Cardiac septum (tissue), 1 donor: ENCODE measurements at regions not wholly inside any gene's neighbourhood (a gene's known extent, or its start where the extent isn't known, plus 50 kb on each side); places are given as distances from the start of the nearest gene placed in this dataset.

ENCODE experiments used
- DNase-seq: peaks from one replicate; pipeline ENCODE4 v3.0.0-alpha.2; 2020; ENCODE audit warnings: low spot score
- intact Hi-C: fragments of 100-400 bp; cut with DNase I; formaldehyde crosslinking; loops from one replicate; pipeline ENCODE4 v1.14.0; 2022
- donor health status: DM: no; HTN: no; CAD: no.

DNA sequence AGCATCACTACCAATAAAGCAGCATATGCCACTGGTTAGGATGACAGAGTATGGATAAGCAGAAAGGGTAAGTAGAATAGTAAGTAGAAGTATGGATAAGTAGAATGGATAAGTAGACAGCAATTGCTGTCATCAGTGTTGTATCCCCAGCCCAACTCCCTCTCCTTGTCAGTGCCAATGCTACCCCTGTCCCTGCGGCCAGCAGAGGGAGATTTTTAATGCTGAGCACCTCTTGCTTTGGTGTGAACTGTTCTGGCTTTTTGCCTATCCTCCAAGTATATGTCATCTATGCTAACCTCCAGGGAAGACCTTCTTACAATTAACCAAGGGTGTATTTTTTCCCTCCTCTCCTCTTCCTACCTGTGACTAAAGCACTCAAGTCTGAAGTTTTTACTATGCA is 136.7 kb upstream of the SPHKAP start:
- no peak for DNase-seq
- intact Hi-C loops: loop anchor here (2.0 to 5.0 kb wide), 2 partner anchors 137 to 334 kb away; partner anchors contain the start of gene SPHKAP

DNA sequence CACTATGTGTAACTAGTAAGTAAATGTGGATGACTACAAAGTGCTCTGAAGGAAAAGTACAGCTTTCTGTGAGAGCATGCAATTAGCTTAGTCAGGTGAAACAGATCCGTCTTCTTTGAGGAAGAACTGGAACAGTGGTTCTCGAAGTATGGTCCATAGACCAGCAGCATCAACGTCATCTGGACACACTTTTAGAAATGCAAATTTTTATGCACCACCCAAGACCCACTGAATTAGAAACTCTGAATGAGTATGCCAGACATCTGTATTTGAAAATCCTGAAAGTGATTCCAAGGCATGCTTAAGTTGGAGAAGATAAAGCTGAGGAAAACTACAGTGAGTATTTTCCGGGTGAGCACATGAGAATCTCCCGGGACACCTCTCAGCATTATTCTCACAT is 130.7 kb upstream of the SPHKAP start:
- intact Hi-C loops: no loop called here
- no peak for DNase-seq

DNA sequence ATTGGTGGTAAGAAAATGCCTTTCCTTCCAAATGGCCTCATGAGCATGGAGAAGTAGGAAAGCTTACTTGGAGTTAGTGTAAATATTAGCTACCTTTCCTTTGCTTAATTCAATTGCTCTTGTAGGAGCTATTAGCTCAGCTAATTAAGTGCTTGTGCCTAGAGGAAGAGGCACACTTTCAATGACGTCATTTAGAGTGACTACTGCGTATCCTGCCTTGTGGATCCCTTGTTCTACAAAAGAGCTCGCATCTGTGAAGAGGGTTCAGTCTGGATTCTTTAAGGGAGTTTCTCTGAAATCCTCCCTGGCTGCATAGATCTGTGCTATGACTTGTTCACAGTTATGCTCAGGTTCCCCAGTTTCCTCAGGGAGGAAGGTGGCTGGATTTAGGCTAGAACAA is 122.5 kb upstream of the SPHKAP start:
- DNase-seq: no peak
- intact Hi-C loops: no loop called here

DNA sequence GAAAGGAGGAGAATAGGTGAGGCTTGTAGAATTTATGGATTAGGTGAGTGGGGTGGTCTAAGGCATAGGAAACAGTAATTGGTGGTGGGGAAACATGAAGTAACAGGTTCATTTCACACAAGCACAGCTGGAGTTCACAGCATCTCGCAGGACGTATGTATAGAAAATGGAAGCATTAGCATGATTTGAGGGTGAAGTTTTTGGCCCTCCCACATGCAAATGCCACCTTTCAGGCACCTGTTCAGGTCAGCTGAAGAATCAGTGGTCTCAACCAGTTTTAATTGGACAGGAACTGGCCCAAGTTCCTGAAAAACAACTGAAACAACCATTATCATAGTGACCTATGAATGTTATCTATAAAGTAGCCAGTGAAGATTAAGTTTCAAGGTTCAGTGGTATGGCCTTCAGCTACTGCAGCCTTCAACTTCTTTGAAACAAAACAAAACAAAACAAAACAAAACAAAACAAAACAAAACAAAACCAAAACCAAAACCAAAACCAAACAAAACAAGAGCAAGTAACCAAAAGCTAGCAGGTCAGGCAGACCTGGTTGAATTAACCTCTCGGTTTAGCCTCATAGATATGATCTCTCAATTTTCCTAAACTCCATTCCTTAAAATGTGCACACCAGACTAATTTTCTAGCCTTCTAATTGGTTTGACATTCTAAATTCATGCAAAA is 102.1 kb upstream of the SPHKAP start:
- DNase-seq: no peak
- intact Hi-C loops: no loop called here

DNA sequence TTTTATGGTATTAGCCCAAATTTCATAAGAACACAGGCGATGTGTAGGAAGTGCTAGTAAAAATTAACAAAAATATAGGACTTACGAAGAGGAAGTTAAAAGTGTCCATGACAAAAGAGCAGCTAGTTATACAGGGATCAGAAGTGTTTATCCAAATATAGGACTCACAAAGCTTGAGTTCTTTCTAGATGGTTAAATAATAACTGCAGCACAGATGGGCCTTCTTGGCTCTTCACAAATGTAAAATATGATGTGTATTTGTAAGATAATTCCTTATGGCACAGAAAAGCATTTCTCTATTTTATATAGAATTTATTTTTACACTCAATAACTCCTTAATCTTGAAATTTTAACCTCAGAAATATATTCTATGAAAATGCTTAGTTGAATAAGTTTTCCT is 100.9 kb upstream of the SPHKAP start:
- intact Hi-C loops: no loop called here
- no peak for DNase-seq

DNA sequence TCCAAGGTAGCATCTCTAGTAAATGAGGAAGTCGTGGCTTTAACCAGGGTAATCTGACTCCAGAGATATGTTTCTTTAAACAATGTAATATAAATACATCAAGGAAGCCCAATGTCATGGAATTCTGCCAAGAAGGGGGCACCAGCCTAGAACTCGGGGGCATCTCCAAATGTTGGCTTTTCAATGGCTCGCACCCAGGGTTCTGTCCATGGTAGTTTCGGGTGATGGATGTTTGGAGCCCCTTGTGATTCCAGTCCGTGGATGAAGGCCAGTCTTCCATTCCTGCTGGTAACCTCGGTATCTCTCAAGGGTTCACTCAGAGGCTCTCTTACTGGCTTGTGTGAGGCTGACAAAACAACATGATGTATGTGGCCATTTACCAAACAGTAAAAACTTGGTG is 91.7 kb upstream of the SPHKAP start:
- intact Hi-C loops: no loop called here

DNA sequence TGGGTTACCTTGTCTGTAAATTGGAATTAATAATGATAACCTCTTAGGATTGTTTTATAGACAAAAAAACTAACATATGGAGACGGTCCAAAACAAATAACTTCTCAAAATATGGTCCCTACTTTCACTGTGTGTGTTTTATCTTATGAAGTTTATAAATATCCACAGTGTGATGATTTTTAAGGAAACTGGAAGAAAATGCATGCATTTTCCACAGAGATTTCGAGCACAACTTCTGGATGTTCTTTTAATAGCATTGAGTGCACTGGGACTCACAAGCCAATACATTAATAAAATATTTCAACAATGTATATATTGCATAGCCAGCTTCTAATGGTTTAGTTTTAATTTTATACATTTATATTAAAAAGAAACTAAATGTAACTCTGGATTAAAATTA is 87.9 kb upstream of the SPHKAP start:
- DNase-seq: no peak
- intact Hi-C loops: no loop called here

More for the DNA sequence above, 91.7 kb upstream of the SPHKAP start:
- no peak for DNase-seq

DNA sequence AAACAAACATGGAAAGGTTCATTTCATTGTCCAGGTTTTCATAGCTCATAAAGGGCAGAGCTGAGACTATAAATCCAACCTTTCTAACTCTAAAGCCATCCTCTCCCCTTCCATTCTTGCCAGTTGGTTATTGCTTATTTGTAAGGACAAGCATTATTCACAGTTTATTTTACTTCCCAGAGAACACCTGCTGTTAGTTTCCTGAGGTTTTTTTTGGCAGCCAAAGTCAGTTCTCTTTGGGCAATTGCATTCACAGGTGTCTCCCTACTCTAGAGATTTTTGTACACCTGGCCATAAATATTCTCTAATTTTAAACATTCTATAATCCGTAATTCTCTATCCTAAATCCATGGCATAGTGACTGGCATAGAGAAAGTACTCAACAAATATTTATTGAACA is 87.3 kb upstream of the SPHKAP start:
- intact Hi-C loops: no loop called here
- no peak for DNase-seq

DNA sequence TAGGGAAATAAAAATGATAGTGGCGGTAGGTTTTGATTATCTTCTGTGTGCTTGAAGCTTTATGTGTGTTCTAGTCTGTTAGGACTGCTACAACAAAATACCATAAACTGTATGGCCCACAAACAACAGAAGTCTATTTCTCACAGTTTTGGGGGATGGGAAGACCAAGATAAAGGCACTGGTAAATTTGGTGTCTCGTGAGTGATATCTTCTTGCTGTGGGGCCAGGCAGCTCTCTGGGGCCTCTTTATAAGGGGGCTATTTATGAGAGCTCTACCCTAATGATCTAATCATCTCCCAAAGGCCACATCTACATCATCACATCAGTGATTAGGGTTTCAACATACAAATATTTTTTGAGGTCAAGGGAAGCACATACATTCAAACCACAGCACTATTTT is 86.8 kb upstream of the SPHKAP start:
- intact Hi-C loops: no loop called here
- DNase-seq: no peak

DNA sequence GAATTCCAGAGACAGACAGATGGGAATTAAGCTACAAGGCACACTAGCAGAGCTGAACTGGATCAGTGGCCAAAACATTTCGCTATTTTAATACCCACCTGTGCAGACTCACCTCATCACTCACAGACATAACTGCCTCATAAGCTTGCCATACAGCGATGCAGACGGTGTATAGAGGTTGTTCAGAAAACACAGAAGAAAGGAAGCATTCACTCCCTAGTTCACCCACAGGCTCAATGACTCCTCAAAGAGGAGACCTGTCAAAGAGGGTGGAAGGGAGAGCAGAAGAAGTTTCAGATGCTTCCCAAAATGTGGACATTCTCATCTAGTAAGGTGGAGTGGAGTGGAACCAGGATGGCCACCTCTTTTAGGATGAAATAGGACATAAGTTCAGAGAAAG is 81.7 kb upstream of the SPHKAP start:
- DNase-seq: no peak
- intact Hi-C loops: no loop called here

DNA sequence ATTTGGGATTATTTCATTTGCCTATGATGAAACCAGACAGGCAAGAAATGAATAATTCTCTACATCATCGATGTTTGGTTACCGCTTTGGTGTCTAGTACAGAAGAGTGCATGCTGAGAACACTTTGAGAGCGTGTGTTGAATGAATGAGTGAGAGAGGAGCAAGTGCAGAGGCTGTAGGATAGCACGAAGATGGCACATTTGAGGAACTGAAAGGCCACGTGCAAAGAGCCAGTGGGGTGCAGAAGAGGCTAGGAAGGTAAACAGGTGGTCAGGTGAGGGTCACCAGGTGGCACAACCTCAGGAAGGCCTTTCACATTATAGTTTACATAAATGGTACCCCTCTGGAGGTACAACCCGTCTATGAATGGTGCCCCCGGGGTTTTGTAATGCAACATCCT is 80.1 kb upstream of the SPHKAP start:
- no peak for DNase-seq
- intact Hi-C loops: no loop called here

DNA sequence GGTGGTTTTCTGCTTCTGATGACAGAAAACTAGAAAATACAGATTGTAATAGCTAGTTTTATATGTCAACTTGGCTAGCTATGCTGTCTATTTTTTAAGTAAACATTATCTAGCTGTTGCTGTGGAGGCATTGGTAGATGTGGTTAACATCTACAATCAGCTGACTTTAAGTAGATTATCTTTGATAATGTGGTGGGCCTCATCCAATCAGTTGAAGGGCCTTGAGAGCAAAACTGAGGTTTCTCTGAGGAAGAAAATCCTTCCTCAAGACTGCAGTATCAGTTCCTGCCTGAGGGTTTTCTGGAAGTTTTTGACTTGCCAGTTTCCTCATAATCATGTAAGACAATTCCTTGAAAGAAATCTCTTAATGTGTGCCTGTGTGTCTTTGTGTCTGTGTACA is 75.9 kb upstream of the SPHKAP start:
- no peak for DNase-seq
- intact Hi-C loops: no loop called here

DNA sequence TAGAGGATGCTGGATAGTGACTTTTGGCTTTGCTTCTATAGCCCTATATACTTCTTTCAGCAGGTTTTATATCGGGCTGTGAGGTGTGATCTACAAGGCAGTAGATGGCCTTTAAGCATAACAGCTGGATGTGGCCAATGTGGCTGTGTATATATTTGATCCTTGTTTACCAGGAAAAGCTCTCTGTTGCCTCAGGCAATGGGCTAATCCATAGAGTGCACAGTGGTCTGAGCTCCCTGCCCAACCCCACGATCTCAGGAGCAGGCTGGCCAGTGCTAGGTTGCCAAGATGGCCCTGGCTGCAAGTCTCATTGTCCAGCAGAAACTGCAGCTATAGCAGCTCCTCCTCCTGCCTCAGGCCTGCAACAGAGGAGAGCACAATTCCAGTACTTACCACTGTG is 72.3 kb upstream of the SPHKAP start:
- no peak for DNase-seq
- intact Hi-C loops: no loop called here

DNA sequence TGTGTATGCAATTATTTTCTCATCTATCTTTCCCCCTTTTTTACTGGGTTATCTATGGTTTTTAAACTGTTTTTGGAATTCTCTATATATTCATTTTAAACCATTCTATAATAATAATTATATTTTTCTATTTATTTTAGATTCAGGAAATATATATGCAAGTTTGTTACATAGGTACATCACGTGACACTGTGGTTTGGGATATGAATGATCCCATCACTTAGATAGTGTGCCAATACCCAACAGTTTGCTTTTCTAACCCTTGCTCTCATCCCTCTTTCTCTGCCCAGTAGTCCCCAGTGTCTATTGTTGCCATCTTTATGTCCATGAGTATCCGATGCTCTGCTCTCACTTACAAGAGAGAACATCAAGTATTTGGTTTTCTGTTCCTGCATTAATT is 65.8 kb upstream of the SPHKAP start:
- DNase-seq: no peak
- intact Hi-C loops: no loop called here

DNA sequence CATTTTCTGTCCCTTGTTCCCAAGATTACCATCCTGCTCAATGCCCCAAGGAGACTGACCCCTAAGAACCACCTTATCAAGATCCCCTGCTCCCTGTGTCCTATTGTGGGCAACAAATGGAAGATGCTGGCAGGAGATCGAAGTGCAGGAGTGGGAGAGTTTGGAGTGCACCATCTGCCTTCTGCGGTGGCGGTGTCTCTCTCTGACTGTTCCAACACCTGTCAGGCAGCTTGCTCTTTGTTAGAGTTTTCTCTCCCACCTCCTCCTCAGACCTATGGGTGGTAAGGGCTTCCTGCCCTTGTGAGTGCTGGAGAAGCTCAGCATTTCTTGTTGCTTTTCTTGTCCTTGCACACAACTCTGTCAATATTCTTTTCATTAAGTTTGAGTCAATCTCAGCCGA is 64.1 kb upstream of the SPHKAP start:
- intact Hi-C loops: no loop called here
- DNase-seq: no peak

DNA sequence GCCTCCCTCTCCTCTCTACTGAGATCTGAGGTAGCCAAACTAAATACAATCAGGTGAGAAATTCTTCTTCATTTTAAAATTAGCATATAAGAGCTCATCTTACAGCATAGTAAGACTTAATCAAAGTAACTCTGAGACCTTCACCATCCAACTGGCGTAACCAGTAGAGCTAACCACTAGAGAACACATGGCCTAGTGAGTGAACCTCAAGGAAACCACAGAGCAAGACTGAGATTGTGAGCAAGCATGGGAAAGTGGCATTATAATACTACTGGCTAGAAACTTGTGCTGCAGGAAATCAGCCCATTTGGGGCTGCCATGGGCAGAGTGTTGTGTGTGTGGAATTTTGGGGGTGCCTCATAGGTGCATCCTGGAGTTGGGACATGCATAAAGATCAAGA is 61.1 kb upstream of the SPHKAP start:
- intact Hi-C loops: no loop called here
- no peak for DNase-seq

DNA sequence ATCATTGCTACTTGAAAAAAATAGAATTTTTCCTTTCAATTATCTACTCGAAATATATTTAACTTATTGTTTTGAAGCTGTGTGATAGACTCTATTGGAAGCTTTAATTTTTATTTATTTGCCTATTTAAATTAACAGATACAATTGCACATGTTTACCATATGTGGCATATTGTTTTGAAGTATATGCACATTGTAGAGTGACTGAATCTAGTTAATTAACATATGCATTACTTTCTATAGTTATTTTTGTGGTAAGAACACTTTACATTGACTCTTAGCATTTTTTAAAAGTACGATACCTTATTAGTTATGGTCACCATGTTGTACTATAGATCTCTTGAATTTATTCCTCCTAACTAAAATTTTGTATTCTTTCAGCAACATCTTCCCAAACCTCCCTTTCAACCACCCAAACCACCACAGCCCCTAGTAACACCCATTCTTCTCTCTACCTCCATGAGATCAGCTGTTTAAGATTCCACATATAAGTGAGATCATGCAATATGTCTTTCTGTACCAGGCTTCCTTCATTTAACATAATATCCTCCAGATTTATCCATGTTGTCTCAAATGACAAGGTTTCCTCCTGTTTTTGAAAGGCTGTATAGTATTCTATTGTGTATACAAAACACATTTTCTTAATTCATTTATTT is 58.5 kb upstream of the SPHKAP start:
- no peak for DNase-seq
- intact Hi-C loops: no loop called here

DNA sequence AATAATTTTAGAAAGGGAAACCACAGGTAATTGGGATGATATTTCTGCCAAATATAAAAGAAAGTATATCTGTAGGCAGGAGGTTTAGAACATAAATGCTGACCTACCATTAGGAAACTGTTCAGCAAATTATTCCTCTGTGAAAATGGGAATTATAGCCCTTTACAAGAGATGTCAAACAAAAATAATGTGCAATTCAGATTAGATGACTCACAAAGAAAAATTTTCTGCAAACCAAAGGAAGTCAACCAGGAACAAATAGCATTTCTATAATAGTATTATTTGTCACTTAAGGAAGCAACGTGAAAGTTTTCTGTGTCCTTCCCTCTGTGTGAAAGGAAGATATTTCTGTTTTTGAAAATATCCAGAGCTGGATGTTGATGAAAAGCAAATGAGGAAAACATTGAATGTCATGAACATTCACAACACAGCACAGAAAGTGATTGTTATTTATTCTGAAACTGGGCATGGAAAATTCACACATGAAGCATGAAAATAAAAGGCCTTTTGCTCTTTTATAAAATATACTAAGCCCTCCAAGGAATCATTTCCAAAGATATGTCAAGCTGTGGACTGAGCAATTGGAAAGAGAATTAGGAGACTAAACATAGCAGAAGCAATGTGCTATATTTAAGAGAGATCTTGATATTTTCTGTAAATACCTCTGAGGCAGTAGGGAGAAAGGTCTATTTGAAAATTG is 57.9 kb upstream of the SPHKAP start:
- intact Hi-C loops: no loop called here
- DNase-seq: no peak
